ENCODE measurements at regions not wholly inside any gene's neighbourhood (a gene's known extent, or its start where the extent isn't known, plus 50 kb on each side); places are given as distances from the start of the nearest gene placed in this dataset.

DNA sequence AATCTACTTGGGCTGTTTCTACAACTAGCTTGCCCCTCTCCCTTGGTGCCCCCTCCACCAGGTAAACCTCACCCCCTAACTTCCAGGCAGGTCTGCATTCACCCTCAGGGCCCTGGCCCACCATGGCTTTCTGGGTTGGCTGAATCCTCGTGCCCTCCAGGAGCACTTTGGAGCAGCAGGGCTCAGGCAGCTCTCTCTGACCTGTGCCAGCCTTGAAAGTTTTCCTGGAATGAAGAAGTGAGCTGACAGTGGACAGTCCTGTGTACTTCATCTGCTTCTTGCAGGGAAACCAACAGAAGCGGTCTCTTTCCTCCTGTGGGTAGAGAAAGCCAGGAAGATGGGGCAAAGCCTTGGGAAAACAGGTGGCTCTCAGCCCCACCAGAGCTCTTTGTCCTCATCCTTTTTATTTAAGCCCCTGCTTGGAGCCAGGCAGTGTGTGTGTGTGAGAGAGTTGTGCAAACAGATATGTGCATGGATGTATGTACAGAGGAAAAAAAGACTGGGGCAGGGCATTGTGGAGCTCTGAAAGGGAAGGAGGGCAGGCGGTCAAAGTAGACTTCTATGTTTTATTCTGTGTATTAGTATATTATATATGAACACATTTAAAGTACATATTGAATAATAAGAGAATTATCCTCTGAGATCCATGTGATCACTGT is 62.3 kb upstream of the SPRY4 start:
- no peak for FAIRE-seq
- no peak for DNase-seq (ENCODE audit: low spot score in 2 of 2)

DNA sequence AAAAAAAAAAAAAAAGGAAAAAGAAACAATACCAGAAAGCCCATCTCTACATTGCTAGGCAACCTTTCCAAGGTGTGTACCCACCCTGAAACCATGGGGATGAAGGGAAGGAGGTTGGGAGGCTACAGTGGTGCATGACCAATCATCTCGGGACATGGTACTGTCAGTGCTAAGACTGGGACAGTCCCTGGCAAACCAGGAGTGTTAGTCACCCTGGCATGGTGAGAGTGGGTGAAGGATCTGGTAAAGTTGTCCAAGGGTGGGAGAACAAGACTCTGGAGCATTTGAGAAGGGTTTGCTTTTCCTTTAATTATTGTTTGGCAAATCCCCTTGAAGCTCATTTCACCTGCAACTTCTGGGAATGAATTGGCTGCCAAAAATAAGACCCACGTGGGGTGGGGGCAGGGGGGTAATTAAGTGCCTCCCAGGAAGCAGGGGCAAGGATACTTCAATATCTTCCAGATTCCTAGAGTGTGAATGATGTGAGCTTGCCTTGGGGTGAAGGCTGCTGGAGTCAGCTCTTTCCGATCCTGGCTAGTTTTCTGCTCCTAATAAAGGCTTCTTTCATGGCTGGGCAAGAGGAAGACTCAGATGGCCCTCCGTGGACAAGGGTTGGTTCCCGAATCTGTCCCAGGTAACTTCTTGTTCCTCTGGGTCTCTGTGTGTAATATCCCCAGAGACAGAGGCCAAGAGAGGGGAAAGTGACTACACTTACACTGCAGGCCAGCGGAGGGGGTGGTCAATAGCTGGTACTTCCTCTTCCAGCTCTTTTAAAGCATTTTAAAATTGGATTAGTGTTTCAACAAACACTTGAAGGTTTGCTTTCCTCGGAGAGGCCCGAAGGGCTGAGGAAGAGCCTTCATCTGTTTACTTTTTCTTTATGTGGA is 61.6 kb upstream of the SPRY4 start:
- FAIRE-seq, result no peak
- DNase-seq (ENCODE audit: low spot score in 2 of 2), result no peak

DNA sequence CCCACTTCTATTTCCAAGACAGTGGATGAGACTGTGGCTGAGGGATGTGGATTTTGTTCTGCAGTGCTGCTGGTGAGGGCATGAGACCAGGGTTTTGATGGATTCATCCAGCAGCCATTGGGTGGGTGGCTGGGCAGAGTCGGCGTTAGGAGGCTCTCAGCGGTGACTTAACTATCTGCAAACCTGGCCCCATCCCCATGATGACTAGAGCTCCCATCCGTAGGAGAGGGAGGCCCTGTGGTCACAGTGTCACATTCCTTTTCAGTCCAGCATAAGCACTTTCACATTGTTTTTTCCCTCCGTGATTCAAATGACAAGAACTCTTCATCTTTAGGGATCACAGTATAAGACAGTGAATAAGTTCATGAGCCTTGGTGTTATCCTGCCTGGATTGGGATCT is 60.4 kb upstream of the SPRY4 start:
- DNase-seq (ENCODE audit: low spot score in 2 of 2) (no peak), FAIRE-seq (no peak)

DNA sequence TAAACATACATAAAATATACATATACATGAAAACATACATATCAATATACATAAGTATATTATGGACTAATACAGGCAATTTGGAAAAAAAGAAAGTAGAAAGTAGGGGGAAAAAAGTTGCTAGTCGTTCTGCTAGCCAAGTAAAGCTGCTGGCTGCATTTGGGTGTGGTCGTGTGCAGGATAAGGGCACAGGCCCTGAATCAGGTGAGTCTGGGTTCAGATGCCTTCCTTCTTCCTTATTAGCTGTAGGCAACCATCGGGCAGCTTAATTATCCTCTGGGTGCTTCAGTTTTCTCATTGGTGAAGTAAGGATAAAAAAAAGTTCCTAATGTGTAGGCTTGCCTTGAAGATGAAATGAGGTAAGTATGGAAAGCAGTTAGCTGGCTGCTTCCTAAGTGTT is 59.2 kb upstream of the SPRY4 start:
- no peak for FAIRE-seq
- DNase-seq (ENCODE audit: low spot score in 2 of 2), result no peak

DNA sequence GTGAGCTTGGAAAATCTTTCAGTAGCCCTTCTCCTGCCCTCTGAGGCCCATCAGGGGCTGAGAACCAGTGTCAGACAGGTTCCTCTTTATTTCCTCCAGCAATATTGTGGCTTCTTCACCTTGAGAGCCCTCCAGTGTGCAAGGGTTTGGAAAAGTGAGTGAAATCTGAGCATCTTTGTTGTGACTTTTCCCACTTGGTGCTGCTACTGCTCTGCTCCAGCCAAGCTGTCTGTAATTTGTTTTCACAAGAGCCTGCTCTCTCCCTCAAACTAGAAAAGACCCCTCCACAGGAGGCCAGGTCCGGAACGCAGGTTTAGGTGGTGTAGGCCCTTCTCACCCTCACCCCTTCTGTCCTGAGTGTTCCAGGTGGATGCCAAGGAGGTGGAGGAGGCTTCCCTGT is 57.4 kb upstream of the SPRY4 start:
- DNase-seq (ENCODE audit: low spot score in 2 of 2) (no peak), FAIRE-seq (no peak)

DNA sequence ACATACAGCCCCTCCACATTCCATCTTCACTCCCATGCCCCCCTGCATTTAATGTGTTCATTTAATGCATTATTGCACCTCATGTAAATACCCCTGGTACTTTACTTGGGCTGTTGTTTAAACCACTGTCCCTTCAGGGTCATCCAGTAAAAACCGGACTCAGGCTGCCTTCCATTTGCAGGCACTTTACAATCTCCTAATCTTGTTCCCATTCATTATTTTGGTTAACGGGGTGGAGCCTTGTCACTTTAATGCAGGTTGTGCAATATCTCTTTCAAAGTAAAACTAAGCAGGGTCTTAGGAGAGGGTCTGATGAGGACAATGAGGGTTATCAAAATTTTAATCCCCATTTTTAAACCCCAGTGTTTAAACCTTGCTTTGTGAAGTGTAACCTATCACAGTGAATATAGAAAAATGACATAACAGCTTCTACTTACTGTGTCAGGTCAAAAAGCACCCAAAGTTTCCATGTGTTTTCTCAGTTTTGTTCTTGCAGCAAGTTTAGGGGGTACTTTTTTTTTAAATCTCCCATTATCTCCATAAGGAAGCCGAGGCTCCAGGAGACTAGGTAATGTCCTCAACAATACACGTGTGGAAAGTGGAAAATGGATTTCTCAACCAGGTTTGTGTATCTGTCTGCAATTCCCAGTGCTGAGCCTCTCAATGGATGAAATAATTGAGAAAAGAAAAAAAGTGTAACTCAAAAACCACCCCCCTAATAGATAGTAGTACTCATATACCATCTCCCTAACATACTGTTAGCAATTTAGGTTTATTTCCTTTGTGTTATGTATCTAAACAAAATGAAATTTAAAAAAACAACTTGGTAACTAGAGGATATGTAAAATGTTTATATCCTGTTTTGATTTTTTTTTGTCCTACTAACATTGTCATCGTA is 54.2 kb upstream of the SPRY4 start:
- DNase-seq (ENCODE audit: low spot score in 2 of 2), result no peak
- FAIRE-seq, result no peak

DNA sequence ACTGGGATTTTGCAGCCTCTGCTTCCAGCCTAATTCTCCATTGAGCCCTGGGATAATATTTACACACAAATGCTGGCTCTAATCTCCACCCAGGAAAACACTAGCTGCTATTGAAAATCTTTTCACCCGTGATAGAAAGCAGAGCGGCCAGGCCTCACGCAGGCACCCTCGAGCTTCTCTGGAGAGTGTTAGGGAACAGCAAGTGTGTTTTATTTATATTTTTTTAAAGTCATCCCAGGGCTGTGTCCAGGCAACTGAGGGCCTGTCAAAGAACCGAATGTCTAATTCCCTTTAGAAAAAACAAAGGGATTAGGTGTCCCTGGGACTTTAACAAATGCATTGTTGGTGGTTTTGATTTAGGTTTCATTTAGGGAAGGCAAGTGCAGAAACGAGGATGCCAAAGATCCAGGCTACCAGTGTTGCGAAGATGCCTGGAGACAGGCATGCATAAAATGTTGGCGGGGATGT is 51.2 kb upstream of the SPRY4 start:
- DNase-seq (ENCODE audit: low spot score in 2 of 2) (no peak), FAIRE-seq (no peak)

All from frontal cortex (tissue), 3 donors.